GM18499 (cell line): ENCODE measurements at regions not wholly inside any gene's neighbourhood (a gene's known extent, or its start where the extent isn't known, plus 50 kb on each side); places are given as distances from the start of the nearest gene placed in this dataset.

Experiments
- ATAC-seq: cut with Tn5 transposase; IDR thresholded peaks from one replicate; pipeline ENCODE4 v1.9.1; 2021; ENCODE audit warnings: moderate number of reproducible peaks; ENCODE audit not compliant: insufficient read depth, unreplicated experiment

DNA sequence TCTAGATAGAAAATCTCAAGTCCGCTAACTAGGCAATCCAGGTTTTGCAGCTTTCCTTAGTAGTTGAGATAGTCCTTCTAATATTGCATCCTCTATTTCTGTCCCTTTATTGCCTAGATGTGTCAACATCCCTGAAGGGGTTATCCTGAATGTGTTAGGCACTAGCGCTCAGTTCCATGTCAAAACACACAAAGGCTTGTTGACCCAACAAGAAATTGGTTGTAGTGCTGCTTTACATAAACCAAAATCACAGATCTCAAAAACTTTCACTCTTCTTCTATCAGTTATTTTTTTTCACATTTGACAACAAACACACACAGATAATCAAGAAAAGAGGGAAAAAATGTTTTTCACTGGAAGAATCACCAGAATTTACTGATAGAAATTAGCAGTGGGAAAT is 51.4 kb upstream of the SOX2 start:
- ATAC-seq = no peak

DNA sequence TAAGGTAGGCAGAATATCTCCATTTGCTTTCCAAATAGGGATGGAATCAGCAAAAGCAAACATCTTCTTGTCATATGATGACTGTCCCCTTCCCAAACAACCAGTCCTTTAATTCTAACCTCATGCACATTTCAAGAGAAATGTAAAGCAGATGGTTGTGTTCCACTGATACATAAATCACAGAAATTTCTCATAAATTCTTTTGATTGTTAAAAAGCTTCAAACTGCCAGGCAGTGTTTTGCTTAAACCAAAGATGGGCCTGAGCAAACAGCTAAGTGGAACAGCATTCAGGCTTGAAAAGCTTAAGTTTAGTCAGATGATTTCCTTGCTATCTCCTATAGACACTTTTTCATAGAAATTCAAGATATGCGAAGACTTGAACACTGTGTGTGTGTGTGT is 74.3 kb upstream of the SOX2 start:
- no peak for ATAC-seq

DNA sequence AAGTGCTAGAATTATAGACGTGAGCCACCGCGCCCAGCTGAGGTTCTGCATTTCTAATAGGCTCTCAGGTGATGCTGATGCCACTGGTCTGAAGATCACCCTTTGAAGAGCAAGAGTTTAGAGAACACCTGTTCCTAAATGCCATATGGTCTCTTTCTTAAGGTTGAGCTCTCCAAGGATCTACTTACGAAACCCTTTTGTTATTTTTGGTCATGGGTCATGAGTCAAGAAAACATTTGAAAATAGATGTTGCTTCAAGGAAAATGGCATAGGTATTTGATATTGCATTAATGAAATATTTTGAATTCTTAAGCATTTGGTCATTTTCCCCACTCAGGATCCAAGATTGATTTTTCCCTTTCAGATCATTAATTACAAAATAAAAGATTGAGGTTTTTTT is 74.7 kb upstream of the SOX2 start:
- no peak for ATAC-seq

DNA sequence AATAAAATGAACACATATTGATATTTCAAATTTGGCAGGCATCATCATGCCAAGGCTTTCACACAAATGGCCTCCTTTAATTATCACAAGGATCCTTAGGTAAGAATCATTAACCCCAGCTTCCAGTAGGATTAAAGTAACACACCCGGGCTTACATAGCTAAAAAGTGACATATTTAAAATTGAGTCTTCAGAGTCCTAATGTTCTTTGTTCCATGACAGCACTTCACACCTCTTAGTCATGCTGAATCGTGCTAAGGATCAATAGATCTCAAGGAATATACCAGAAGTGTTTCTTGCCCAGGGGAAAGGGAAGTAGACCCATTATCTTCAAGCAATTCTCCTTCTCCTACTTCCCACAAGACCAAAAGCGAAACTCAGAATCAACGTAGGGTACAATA is 76.6 kb upstream of the SOX2 start:
- ATAC-seq = no peak

DNA sequence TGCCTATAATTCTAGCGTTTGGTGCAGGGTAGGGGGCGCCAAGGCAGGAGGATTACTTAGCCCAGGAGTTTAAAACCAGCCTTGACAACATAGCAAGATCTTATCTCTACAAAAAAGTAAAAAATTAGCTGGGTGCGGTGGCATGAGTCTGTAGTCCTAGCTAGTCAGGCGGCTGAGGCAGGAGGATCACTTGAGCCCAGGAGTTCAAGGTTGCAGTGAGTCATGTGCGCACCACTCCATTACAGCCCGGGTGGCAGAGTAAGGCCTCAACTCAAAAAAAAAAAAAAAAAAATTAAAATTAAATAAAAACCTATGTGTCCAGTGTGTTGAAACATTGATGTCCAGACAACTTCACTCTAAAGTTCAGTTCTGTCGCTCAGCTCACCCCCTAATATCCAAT is 78.2 kb upstream of the SOX2 start:
- ATAC-seq = no peak

DNA sequence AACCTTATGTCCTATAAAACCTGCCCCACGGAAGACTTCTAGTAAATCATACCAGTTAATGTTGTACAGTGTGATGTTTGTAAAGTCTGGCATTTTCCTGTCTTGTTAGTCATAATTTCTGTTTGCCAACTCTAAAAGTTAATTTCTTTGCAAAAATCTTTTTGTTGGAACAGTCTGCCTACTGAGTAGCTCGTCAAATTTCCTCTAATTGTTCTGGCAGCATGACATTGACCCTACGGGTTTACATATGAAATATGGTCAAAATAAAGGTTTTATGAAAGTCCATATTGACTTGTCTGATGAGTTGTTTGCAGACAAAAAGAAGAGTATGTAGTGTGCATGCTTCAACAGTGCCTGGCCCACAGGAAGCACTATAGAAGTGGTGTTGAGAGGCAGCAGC is 79.8 kb upstream of the SOX2 start:
- no peak for ATAC-seq

DNA sequence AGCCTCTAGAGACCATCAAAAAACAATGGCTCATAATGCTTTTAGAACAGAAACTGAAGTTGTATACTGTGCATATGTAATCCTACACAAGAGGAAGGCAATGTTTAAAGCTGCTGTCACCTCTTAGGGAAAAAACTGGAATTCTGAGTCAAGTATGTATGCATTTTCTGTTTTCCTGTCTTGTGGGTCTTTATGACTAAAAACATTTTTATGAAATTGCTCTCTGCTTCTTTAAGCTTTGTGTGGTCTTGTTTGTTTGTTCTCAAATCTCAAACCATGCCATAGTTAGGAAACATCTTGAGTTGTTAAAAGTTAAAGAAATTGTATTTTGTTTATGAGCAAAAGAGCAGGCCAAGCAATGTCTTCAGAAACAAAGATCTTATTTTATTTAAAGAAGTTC is 80.9 kb upstream of the SOX2 start:
- ATAC-seq = no peak

DNA sequence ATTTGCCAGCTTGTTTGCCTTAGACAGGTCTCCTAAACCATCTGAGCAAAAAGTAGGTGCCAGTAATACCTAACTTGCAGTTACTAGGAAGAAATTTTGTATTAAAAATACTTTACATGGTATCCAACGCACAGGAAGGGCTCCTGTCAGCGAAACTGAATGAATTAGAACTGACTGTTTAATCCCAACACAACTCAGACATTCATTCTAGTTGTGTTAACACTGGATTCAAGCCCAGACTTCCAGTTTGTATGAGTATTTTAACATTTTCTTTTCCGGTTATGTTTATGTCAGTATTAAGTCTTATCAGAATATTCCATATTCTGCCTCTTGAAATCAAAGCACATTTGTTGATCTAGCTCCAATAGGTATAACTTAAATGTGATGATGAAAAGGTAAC is 82.0 kb upstream of the SOX2 start:
- no peak for ATAC-seq

DNA sequence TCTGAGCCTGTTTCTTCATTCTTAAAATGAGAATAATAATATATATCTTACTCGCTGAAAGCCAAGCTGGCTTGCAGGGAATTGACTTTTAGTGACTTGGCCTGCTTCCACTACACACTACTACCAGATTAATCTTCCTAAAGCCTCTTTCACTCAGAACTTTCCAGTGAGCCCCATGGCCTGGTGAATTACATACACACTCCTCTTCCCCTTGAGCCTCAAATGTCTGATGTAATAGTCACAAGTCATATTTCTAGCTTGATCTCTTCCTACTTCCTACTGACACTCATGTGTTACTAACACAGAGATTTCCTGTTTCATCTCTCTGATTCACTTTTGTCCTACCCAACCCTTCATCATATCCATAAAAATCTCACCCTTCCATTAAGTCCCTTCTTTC is 82.7 kb upstream of the SOX2 start:
- no peak for ATAC-seq

DNA sequence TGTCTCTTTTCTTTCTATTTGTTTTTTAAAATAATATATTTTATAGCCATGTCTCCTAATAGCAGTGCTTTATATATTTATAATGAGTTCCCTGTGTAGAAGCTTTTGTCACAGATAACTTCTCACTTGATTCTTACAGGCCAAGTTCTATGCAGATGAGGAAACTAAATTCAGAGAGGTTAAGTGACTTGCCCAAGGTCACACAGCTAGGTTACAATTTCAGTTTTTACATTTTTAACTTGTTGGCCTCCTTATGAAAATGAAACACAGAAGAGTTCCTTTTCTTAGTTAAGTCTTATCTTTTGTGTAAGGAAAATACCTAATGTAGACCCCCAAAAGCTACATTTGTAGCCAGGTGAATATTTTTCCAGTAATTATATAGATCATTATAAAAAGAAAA is 83.3 kb upstream of the SOX2 start:
- no peak for ATAC-seq

DNA sequence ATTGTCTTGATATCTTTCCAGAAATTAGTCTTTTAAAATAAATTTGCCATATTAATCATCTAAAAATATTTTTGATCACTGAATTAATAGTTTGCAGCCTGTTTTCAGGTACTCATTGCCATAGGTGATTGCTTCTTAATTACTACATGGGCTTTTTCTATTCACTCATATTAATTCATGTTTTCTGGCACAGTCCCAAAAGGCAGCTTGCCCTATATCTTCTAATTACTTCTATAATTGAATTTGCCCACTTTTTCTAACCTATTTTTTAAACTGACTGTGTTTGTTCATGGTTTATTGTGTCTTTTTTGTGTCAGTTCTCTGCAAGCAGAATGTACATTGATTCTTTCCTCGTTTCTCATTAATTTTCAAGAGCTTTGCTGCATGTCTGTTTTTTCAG is 85.7 kb upstream of the SOX2 start:
- ATAC-seq = no peak

DNA sequence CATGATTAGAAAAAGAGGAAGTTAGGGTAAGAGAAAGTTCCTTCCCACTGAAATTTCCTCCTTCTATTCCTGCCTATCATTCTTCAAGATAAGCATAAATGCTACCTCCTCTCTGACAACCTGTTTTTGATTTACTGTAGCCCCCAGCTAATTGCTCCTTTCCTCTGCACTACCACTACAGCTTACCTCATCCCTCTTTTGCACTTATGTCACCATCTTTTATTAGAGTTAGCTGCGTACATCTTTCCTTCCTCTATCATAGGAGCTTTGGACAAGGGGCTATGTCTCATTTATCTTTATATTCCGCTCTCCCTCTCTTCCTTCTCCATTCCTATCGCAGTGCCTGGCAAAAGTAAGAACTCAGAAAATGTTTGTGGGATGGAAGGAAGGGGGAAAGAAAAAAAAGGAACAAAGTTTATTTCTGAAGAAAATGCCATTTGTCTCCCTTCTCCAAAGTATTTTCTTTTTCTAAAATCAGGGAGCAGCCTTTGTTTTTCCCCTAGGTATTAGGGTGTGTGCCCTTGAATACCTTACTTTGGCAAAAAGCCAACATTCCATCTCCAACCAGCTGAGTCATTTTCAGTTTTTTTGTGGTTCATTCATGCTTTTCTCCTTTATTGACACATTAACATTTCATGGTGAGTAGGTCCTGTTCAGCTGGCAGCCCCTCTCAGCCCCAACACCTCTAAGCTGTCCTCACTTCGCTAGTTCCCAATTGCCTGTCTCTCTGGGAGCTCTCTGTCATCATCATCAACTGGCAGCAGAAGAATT is 87.6 kb upstream of the SOX2 start:
- no peak for ATAC-seq

DNA sequence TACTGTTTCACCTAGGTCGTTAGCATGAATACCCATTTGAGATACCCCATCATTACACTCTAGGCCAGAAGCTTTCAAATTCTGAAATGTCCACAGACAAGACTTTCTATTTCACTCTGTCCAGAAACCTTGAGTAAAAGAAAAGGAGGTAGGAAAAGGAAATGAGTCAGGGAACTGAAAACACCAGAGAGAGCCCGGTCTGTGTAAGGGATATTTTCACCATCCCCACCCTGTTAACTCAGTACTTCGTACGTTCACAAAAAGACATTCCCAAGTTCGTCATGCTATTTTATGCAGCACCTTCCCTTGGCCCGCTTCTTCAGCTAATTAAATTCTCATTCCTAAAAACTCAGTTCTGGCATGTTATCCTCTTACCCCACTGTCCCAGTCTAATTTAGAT is 89.4 kb upstream of the SOX2 start:
- no peak for ATAC-seq

DNA sequence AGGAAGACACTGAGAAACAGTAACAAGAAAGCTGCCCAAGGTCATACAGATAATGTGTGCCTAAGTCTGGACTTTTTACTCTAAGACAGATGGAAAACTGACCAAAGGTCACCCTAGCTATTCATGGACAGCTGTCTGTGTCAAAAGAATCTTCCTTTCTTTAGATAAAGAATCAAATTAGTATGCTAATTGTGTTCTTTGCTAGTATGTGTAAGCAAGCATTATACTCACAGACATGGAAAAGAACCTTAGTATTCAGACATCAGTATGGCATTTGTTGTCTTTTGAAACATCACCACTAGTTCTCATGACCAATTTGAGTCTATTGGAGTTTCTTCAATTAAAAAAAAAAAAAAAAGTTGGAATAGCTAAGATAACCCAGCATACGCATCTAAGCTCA is 91.8 kb upstream of the SOX2 start:
- ATAC-seq = no peak

DNA sequence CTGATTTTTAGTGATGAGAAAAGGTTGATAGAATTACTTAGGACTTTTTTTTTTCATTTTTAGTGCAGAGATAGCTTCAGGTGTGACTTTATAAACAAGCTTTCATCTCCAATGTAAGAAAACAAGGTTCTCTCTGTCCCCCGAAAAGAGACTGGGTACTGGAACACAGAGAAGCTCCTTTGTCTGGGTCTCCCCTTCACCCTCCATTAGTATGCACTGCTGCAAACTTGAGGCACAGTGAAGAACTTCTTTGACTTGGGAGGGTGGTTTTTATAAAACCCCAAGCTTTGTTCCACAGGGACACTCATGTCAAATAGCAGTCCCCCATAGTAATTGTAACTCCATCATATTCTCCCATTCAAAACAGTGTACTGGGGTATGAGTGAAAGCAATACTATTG is 93.5 kb upstream of the SOX2 start:
- no peak for ATAC-seq

DNA sequence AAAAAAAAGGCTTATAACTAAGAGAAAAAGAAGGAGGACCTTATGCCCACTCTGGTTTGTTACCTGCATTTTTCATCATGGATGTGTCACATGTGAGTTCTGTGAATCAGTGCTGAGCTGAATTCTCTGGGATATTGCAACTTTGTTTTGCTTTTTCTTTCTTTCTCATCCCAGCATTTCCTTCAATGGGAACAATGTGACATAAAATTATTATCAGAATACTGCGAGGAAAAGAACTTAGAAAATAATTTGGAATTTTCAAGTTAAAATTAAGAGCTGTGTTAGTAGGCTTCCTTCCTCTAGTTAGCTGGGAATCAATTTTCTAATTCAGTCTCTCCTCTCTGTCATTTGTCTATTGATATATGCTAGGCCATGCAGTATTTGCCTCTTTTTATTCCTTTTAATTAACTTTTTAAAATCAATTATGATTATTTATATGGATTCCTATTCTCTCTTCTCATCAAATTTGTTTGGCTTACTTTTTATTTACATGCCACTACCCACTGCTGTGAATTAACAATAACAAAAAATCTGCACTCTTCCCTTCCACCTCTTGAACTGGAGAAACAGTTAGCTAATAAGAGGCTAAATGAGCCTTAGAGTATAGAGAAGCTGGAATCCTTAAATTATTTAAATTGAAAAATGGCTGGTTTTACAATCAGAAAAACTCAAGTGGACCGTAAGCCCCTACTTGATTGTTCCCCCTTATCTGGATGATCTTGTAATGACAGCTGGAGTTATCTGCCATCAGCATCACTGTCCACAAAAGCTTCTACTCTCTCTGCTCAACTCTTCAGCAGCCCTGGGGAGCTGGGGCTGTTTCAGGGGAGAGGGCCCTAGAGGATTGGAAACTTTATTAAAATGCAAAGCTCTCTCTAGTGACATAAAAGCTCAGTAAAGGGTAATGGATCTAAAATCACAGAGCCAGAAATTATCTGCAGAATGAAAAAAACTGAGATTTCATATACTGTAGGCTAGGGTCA is 95.3 kb upstream of the SOX2 start:
- ATAC-seq = no peak

DNA sequence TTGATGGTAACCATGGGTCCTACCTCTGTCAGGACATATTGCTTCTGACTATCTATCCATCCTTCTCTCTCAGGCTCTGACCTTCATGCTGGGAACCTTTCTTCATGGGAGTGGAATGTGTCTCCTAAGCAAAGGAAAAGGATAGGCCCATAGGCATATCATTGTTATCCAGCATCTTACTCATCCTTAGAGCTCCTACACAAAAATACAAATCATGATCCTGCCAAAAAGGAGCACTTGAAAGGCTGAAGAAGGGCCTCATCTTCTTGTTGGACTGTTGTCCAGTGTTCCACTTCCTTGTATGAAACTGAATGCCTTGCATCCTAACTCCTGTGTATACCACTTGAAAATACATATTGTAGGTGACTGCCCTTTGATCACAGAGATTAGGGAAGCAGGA is 96.1 kb upstream of the SOX2 start:
- no peak for ATAC-seq

DNA sequence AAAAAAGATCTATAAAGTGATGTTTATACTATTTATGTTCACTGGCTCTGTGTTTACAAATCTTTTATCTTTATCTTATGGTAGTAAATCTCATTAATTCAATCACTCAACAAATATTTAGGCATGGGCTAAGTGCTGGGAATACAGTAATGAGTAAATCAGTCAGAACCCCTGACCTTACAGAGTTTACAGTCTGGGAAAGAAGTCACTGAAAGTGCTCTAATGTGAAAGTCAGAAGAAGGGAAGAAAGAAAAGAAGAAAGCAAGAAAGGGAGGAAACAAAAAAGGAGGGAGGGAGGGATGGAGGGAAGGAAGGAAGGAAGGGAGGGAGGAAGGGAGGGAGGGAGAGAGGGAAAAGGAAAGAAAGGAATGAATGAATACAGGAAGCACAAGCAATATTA is 96.8 kb upstream of the SOX2 start:
- no peak for ATAC-seq

DNA sequence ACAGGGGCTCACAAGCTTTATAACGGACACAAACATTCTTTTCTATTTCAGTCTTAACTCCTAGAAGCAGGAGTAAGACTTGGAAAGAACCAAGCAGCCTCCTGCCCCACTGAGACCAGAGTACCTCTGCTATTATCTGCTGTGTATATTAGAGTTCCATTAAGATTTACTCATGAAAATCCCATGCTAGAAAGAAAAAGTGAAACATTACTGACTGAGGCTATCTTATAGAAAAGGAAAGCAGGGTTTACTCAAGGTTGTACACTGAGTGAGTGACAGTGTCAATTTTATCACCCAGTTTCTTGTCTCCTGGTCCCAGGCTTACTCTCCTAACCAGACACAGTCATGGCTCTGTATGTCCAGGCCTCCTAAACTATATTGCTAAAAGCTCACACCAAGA is 97.9 kb upstream of the SOX2 start:
- no peak for ATAC-seq

DNA sequence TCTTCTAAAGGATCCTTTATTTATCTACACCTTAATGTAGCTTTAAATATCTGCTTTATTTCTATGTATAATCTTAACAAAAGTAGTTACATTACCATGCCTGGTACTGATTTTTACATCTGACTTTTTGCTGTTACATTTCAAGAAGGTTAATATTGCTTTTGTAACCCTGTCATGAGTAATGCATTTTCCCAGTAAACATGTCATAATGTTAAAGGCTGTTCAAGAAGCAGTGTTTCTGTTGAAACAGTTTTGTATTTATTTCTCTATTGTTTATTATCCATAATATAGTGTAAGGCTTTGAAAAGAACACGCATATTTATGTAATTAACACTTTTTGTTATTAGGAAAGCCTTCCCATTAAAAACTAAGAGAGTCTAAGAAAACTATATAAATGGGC is 98.5 kb upstream of the SOX2 start:
- ATAC-seq = no peak

DNA sequence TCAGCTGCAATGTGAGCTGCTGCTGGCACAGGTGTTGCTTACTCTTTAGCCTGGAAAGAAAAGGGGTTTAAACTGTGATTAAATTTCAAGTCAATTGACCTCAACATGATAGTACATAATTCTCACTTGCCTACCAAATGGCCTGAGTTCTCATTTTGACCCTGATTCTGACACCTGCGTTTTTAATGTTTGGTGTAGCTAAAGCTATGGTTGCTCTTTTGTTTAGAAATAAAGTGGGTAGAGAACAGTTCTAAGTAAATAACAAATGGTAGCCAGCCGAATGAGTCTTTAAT is 100.8 kb upstream of the SOX2 start:
- no peak for ATAC-seq
